Parathyroid adenoma (tissue), 2 donors: ENCODE measurements at regions not wholly inside any gene's neighbourhood (a gene's known extent, or its start where the extent isn't known, plus 50 kb on each side); places are given as distances from the start of the nearest gene placed in this dataset.
"Not testable (repeated sequence)": the region's sequence is repeated elsewhere in the genome, so short reads cannot be mapped to it uniquely, and the experiment has no call there.

Experiments used
- H2AFZ ChIP-seq: fragments of 300-600 bp; sonication (generic); one replicate; pipeline ENCODE4 v1.7.0; 2017; ENCODE audit warnings: antibody characterized with exemption, mild to moderate bottlenecking
- H3K27ac ChIP-seq: fragments of 300-600 bp; sonication (generic); one replicate; pipeline ENCODE4 v1.7.0; 2017
- H3K27me3 ChIP-seq: fragments of 300-600 bp; sonication (generic); one replicate; pipeline ENCODE4 v1.7.0; 2017; ENCODE audit warnings: low read length; ENCODE audit not compliant: control insufficient read depth, insufficient read depth
- H3K36me3 ChIP-seq: fragments of 300-600 bp; sonication (generic); one replicate; pipeline ENCODE4 v1.7.0; 2017; ENCODE audit warnings: low read length; ENCODE audit not compliant: control insufficient read depth, insufficient read depth
- H3K4me1 ChIP-seq: fragments of 300-600 bp; sonication (generic); one replicate; pipeline ENCODE4 v1.7.0; 2017; ENCODE audit warnings: control low read depth
- H3K4me2 ChIP-seq: fragments of 300-600 bp; sonication (generic); one replicate; pipeline ENCODE4 v1.7.0; 2017; ENCODE audit warnings: low read length
- H3K4me3 ChIP-seq: fragments of 300-600 bp; sonication (generic); one replicate; pipeline ENCODE4 v1.7.0; 2017; ENCODE audit warnings: low read depth, low read length
- H3K79me2 ChIP-seq: fragments of 300-600 bp; sonication (generic); one replicate; pipeline ENCODE4 v1.7.0; 2017; ENCODE audit warnings: control low read depth
- H3K9ac ChIP-seq: fragments of 300-600 bp; sonication (generic); one replicate; pipeline ENCODE4 v1.7.0; 2017; ENCODE audit warnings: mild to moderate bottlenecking
- H3K9me3 ChIP-seq: fragments of 300-600 bp; sonication (generic); one replicate; pipeline ENCODE4 v1.7.0; 2017; ENCODE audit warnings: low read length; ENCODE audit not compliant: control insufficient read depth
- CTCF ChIP-seq: fragments of 300-600 bp; sonication (generic); IDR thresholded peaks from one replicate; pipeline ENCODE4 v1.7.0; 2017; ENCODE audit warnings: antibody characterized with exemption, mild to moderate bottlenecking
- donor health status: primary hyperparathyroidism.

GRCh38 chr4:60726779-60727178 lies 473.3 kb upstream of the ADGRL3 start:
- no peak overlapping the region for H3K4me2 ChIP-seq
- H3K4me3 ChIP-seq: no peak overlapping the region
- no peaks in the 10 kb centered on the region for H3K4me1 ChIP-seq
- H3K36me3 ChIP-seq: no peaks in the 10 kb centered on the region
- no peaks in the 10 kb centered on the region for H3K9me3 ChIP-seq
- no peaks in the 10 kb centered on the region for H3K79me2 ChIP-seq
- H2AFZ ChIP-seq: no peak overlapping the region
- TF ChIP-seq CTCF: no peak
- H3K27me3 ChIP-seq: no peaks in the 10 kb centered on the region
- H3K27ac ChIP-seq: no peak overlapping the region
- H3K9ac ChIP-seq: no peak overlapping the region

- Histone ChIP-seq H3K36me3 (no peaks in the 10 kb centered on the region), H3K27me3 (no peaks in the 10 kb centered on the region), H3K4me1 (no peaks in the 10 kb centered on the region), H3K79me2 (no peaks in the 10 kb centered on the region), H2AFZ (no peak overlapping the region), H3K27ac (no peak overlapping the region), H3K9me3 (no peaks in the 10 kb centered on the region), H3K4me2 (no peak overlapping the region), H3K4me3 (no peak overlapping the region), H3K9ac (no peak overlapping the region)
- TF ChIP-seq CTCF: no peak
Observed at GRCh38 chr4:60729194-60729593, 470.9 kb upstream of the ADGRL3 start.

GRCh38 chr4:60729764-60730163 lies 470.4 kb upstream of the ADGRL3 start:
- not testable (repeated sequence) for H3K27ac ChIP-seq, H3K9me3 ChIP-seq, H2AFZ ChIP-seq, H3K79me2 ChIP-seq, H3K4me3 ChIP-seq, H3K27me3 ChIP-seq, H3K4me1 ChIP-seq, H3K9ac ChIP-seq, H3K4me2 ChIP-seq, H3K36me3 ChIP-seq

- no peaks in the 10 kb centered on the region for H3K79me2 ChIP-seq
- no peak overlapping the region for H3K27ac ChIP-seq
- H3K36me3 ChIP-seq: no peaks in the 10 kb centered on the region
- H3K4me3 ChIP-seq: no peak overlapping the region
- no peaks in the 10 kb centered on the region for H3K27me3 ChIP-seq
- no peak for TF ChIP-seq CTCF
- H2AFZ ChIP-seq: no peak overlapping the region
- H3K4me2 ChIP-seq: no peak overlapping the region
- no peaks in the 10 kb centered on the region for H3K4me1 ChIP-seq
- no peak overlapping the region for H3K9ac ChIP-seq
- no peaks in the 10 kb centered on the region for H3K9me3 ChIP-seq
Observed at GRCh38 chr4:60737858-60738257, 462.3 kb upstream of the ADGRL3 start.

GRCh38 chr4:60743654-60744053 lies 456.5 kb upstream of the ADGRL3 start:
- no peak overlapping the region for H3K27ac ChIP-seq
- H3K79me2 ChIP-seq: no peaks in the 10 kb centered on the region
- H2AFZ ChIP-seq: no peak overlapping the region
- TF ChIP-seq CTCF: no peak
- H3K4me1 ChIP-seq: no peaks in the 10 kb centered on the region
- no peak overlapping the region for H3K9ac ChIP-seq
- no peak overlapping the region for H3K4me3 ChIP-seq
- H3K4me2 ChIP-seq: no peak overlapping the region
- no peaks in the 10 kb centered on the region for H3K9me3 ChIP-seq
- no peaks in the 10 kb centered on the region for H3K27me3 ChIP-seq
- H3K36me3 ChIP-seq: no peaks in the 10 kb centered on the region
